Limb (tissue), 2 donors: ENCODE measurements at regions not wholly inside any gene's neighbourhood (a gene's known extent, or its start where the extent isn't known, plus 50 kb on each side); places are given as distances from the start of the nearest gene placed in this dataset.
A peak's percentile ranks its signal among the peaks of the same experiment; 100 is the strongest.

ENCODE experiments used
- DNase-seq, 2 donors: peaks; one replicate each; pipeline ENCODE4 v3.0.0-alpha.2; 2016; ENCODE audit errors: extremely low spot score in 2 of 2

- DNase-seq = no peak
These were observed 179.3 kb downstream of the SEC16B start for GRCh38 chr1:177790566-177790965.

DNA sequence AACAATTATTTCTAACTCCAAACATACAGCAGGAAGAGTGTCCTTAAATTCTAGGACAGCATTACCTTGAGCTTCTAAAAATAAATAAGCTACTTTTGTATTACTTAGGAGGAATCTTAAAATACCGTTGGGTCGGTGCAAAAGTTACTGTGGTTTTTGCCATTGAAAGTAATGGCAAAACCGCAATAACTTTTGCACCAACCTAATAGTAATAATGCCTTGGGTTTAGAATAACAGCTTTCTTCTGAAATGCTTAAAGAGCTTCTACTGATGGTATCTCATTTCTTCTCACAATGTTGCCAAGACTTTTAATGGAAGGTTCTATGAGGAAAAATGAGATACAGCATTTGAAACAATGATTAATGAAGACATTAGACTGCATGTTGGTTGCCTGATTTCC lies 179.9 kb downstream of the SEC16B start:
- no peak for DNase-seq

DNA sequence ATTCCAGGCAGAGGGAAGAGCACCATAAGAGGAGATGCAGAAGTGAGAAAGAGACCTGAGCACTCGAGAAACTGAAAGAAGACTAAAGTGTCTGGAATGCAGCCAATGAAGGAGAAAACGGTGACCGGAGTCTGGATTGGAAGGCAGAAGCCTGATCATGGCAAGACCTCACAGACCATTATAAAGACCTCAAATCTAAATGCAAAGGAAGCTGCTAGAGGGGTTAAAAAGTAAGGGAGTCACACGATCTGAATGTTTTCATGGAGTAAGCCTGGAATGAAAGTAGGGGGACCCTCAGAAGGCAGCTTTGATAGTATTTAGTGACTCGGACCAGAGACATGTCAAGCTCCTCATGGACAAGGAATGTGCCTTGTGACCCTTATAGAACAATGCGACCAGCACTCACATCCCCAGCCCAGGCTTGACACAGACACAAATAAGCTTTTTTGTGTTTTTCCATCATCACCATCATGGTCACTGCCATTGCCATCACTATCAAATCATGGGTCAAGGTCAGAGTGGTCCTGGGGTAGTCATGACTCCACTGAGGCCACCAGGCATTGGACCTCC lies 183.6 kb downstream of the SEC16B start:
- no peak for DNase-seq

- DNase-seq = no peak
These were observed 184.9 kb downstream of the SEC16B start for GRCh38 chr1:177784936-177785335.

- no peak for DNase-seq
These were observed 185.4 kb downstream of the SEC16B start for GRCh38 chr1:177784409-177784808.

DNA sequence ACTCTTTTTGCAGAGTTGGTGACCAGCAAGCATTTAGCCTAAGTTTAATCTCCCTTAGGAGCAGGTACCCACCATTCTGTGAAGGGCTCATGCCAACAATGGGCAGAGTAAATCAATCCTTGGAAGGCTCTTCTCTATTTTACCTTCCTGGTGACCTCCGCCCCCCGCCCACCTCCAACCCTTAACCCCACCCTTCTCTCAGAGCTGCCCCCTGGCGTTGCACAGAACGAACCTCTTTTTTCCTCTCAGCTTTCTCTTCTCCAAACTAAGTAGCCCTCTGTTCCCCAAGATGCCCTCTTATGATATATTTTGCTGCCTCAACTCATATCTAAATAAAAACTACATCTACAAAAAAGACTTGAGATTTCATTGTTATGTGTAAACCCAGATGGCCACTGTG lies 186.8 kb downstream of the SEC16B start:
- DNase-seq = no peak

GRCh38 chr1:177780096-177780700 lies 189.7 kb downstream of the SEC16B start:
- DNase-seq = peak; percentile 35 to 62

DNA sequence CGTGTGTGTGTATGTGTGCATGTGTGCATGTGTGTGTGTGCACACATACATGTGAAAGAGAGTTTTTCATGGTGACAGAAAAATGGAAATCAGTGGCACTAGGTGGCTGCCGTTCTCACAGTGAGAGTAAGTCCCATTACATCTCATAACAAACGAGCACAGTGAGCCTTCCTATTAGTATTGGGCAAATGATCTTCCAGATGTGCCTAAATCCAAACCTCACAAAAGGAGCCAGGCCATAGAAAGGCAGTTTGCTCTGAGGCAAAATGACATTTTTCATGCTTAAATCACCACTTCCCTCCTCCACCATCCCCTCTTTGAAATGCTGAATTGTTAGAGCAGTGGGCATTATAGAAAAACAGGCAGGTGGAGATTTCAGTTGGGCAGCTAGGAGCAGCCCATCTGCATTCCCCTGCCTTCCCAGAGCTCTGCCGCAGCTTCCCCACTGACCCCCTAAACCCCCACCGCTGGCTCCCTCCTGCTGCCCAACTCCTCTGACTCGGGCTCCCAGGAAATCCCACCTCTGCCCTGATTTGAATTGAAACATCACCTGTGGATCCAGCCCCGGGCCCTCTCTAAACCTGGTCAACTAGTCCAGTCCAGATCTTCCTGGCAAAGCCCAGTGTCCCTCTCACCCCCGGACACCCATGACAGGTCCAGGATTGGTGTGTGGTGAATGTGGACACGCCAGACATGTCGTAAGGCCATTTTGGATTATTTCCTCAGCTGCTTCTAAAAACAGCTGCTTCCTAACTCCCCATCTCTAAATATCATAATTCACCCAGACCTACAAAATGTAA lies 190.5 kb downstream of the SEC16B start:
- no peak for DNase-seq

- no peak for DNase-seq
These were observed 193.9 kb downstream of the SEC16B start for GRCh38 chr1:177775924-177776323.

DNA sequence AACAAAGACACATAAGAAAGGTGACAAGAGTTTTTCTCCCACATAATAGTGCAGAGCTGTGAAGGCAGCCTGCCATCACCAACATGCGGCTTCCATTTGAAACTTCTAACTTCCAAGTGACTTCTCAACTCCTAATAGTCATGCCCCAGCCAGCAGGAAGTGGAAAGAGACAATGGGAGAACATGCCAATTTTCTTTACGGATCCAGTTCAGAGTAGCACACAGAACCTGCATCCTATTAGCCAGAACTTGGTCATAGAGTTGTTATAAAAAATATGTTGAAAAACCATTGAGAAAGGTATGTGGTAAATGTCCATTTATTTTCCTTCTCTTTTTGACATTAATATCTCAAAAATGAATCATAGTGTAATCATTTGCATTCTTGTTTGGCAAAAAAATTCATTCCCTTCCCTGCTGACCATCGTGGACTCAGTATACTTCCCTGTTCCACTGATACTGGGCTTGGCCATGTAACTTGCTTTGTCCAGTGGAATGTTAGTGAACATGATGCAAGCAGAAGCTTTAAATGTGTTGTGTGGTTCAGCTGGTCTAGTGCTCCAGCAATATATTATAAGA lies 197.4 kb downstream of the SEC16B start:
- no peak for DNase-seq

DNA sequence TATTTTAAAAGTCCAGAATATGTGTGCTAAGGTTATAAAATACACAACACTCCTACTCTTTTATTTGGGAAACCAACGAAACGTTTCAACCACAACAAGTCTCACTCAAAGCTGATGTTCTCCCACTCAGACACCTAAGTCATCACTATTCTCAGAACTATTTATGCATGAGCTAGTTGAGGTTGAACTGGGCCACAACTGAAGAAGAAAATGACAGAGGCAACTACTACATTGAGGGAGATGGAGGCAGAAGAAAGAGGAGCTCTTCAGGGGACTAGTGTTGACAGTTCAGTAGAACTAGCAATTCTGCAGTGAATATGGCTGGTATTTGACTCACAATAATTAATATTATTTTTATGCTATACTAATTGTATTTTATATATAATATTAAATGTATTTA lies 198.2 kb downstream of the SEC16B start:
- no peak for DNase-seq

DNA sequence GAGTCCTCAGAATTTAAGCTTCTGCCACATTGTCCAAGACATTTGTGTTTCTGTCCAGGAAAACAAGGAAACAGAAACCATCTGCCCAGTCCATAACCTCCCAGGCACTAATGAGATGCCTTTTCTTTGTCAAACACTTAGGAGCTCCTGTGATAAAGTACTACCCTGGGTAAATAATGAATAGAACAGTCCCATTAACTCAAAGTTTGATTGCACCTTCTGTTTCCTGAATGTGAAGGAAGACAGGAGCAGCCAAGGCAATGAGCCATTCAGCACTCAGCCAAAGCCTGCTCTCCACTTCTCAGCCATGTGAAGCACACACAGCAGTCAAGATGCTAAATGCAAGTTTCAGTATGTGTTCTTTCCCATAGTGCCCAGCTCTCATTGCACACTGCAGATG lies 199.8 kb downstream of the SEC16B start:
- no peak for DNase-seq

DNA sequence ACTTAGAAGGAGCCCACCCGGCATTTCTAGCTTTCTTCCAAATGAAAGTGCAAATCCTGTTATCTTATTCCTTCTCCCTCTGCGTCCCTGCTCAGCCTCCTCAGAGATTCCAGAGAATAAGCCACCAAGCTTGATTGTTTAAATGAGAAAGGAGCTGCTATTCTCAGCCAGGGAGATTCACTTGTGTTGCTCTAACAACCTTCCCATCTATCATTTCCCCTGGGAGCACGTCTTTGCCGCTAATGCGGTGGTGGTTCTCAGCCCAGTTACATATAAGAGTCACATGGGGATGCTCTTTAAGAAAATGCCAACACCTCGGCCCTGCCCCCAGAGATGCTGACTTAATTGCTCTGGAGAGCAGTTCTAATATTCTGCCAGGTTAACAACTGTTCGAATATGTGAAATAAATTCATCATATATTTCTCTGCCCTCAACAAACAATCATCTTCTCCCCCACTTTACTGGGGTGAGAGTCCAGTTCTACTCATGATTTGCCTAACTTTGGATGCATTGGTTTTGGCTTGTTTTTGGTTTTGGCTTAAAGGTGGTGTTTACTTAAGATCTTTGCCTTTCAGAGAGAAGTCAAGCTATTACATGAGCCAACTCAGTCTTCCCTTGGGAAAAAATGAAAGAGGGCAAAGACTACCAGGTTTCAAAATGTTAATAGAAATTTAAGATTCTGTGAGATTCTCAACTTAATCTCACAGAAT lies 213.9 kb downstream of the SEC16B start:
- no peak for DNase-seq

DNA sequence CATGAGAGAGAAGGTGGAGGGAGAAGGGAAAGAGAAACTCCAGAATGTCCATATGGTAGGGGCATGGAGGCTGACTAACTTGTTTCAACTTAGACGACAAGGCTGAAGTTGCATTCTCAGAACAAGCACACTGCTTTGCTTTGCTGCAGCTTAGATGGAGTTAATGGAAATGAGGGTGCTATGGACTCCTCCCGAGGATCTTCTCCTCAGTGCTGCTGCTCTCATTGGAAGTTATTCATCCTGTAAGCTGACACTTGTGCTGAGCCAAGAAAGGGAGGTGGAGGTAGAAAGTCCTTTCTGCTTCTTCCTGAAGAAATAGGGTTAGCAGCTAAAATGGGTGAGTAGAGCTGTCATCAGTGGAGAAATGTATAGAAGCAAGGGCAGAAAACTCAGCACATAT lies 215.3 kb downstream of the SEC16B start:
- DNase-seq = no peak

DNA sequence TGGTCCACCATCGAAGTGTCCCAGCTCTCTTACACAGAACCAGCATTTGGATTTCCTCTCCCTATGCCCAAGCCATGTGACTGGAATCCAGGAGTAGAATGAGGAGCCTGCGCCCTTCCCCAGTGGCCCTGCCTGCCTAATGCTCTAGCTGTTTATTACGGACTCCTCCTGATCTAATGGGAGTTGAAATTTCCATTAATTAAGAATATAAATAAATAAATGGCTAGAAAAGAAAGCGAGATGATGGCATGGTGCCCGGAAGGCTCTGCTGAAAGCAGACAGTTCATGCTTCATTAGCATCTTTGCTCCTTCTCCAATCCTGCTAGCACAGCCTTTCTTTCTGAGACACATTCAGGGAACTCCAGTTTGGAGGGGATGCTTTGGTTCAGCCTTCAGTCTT lies 216.2 kb downstream of the SEC16B start:
- DNase-seq = peak in 1 of 2 donors; percentile 38

GRCh38 chr1:177748080-177748801 lies 221.6 kb downstream of the SEC16B start:
- DNase-seq = no peak

GRCh38 chr1:177746155-177746554 lies 223.7 kb downstream of the SEC16B start:
- DNase-seq = no peak

DNA sequence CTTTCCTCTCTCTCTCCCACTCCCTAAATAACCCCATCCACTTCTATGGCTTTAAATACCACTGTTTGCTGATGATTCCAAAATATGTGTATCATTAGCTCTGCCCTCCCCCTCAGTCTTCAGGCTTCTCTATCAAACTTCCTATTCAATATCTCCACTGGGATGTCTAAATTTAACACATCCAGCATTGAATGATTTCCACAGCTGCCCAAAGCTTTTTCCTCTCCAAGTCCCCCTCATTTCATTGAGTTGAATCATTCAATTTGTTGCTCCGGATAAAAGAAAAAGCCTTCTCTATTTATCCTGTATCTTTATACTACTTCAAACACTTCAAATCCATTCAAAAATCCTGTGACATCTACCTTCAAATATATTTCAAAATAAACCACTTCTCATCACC lies 225.0 kb downstream of the SEC16B start:
- DNase-seq = no peak

- DNase-seq = no peak
These were observed 228.4 kb downstream of the SEC16B start for GRCh38 chr1:177741476-177741875.

GRCh38 chr1:177739780-177740179 lies 230.1 kb downstream of the SEC16B start:
- no peak for DNase-seq

- no peak for DNase-seq
These were observed 232.4 kb downstream of the SEC16B start for GRCh38 chr1:177737456-177737855.
